ENCODE measurements at regions not wholly inside any gene's neighbourhood (a gene's known extent, or its start where the extent isn't known, plus 50 kb on each side); places are given as distances from the start of the nearest gene placed in this dataset.
A peak's percentile ranks its signal among the peaks of the same experiment; 100 is the strongest.

DNA sequence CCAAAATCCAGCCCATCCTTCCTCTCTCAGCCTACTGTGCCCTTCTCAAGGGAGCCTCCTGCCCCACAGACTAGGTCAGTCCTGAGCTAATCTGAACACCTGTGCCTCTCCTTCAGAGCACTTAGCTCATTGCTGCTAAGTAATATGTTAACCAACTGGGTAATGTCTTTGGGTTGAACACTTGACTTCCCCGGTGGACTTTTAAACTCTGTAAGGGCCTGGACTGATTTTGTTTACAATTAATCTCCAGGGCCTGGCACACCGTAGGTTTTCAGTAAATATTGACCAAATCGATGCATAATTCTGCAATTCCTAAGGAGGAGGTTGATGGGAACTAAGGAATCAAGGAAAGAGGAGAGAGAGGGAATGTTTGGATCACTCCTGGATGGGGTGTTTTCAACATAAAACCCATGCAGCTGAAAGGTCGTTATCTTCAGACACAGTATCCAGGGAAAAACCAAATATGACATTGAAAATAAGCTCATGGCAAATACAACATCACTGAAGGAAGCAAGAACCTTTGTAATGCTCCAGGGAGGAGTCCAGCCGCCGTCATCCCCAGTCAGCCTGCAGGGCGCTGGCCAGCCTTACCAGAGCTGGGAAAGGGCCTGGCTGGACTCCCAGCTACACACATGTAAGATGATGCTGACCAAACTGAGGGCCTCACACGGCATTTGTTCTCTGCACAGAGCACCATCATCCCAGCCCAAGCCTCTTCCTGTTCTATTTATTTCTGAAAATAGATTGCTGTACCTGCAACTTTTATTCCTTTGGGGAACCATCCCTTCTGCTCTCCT lies 166.3 kb downstream of the C5orf15 start:
- FAIRE-seq (no peak), DNase-seq (ENCODE audit: low spot score) (no peak)

DNA sequence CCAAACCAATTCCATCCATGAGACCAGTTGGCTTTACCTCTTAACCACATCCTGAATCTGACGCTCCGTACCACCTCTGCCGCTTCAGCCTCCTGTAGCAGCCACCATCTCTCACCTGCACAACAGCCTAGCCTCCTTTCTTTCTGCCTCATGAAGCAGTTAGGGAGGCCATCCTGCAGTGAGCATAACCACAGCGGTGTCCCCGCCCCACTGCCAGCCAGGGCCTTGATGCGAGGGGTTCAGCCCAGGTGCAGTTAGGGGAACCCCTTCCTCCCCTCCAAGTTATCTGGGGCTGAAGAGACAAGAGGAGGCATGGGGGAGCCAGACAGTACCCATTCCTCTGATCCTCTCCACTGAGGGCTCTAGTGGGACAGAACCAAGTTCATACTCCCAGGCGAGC lies 167.0 kb downstream of the C5orf15 start:
- DNase-seq (ENCODE audit: low spot score) (no peak), FAIRE-seq (no peak)

DNA sequence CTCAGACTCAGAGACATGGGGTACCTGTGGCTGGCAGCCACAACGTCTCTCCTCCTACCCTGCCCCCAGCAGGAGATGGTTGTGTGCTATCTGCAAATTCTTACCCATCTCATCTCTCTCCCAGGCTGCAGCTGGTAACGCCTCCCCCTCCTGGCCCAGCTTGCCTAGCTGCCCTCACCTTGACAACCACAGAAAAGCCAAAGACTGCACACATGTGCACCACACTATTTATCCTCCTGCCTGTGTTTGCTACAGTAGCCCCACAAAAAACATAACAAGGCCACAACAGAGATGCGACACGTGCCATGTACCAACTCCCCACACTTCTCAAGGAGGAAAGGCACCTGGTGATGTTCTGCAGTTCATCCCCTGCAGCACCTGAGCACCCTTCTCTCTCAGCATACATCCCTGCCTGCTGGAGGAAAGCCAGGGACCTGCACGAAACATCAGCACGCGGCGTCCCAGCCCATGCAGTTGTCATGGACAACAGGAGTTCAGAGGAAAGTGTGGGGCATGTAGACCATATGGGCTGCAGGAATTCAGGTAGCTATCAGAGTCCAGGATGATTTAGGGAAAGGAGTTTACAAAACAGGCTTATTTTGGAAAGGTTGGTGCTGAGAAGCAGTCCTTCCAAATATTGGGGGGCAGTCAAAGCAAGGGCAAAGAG lies 168.7 kb downstream of the C5orf15 start:
- FAIRE-seq, result peak; percentile 9
- DNase-seq (ENCODE audit: low spot score), result no peak

DNA sequence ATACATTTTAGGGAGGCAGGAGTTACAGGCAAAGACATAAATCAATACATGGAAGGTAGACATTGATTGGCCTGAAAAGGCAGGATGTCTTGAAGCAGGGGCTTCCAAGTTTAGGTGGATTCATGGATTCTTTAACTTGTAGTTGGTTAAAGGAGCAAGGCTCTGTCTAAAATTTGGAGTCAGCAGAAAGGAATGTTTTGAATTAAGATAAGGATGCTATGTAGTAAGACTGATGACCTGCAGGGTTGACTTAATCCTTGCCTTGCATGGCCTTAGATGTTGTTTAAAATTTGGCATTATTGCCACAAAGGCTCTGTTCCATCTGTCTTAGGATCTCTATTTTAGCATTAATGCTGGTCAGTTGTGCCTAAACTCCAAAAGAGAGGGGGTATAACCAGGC lies 171.3 kb downstream of the C5orf15 start:
- no peak for DNase-seq (ENCODE audit: low spot score)
- no peak for FAIRE-seq

DNA sequence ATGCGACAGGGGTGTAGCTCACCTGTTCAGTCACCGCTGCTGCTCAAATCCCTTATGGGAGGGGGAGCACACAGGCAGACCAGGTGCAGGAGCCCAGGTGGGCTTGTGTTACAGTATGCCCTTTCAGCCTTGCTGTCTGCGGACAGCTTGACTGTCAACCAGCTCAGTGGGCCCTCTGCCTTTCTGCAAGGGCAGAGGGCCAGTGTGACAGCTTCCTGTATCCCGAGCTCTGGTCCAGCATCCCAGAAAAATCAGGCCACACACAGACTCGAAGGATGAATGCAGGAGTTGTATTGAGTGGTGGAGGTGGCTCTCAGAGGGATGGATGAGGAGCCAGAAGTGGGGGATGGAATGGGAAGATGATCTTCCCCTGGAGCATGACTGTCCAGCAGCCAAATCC lies 172.2 kb downstream of the C5orf15 start:
- no peak for DNase-seq (ENCODE audit: low spot score)
- FAIRE-seq, result no peak

DNA sequence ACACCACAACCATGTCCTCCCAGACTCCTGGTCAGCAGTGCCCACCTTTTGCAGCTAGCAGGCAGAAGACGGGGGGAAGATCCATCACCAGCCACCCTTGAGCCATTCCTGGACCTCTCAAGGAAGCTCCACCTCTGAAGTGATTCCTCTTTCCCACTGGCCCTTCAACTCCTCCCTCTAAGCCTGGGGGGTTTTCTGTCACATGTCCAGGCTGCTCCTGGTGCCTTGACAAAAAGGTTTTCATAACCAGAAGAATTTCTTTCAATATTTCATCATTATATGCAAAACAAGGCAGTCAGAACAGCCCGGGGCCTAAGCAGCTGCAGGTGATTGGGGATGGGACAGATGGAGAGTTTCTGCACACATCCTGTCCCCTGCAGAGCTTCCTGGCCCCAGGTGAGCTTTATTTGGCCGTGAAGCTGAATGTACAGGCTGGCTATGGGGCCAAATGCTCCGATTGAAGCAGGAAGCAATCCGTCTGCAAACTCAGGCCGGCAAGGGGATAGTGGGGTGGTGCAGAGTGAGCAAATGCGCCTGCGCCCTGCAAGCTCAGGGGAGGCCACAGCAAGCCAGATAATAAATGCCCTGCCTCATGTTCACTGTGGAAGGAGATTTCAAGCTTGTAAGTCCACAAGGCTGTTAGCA lies 173.5 kb downstream of the C5orf15 start:
- FAIRE-seq, result no peak
- DNase-seq (ENCODE audit: low spot score), result no peak

DNA sequence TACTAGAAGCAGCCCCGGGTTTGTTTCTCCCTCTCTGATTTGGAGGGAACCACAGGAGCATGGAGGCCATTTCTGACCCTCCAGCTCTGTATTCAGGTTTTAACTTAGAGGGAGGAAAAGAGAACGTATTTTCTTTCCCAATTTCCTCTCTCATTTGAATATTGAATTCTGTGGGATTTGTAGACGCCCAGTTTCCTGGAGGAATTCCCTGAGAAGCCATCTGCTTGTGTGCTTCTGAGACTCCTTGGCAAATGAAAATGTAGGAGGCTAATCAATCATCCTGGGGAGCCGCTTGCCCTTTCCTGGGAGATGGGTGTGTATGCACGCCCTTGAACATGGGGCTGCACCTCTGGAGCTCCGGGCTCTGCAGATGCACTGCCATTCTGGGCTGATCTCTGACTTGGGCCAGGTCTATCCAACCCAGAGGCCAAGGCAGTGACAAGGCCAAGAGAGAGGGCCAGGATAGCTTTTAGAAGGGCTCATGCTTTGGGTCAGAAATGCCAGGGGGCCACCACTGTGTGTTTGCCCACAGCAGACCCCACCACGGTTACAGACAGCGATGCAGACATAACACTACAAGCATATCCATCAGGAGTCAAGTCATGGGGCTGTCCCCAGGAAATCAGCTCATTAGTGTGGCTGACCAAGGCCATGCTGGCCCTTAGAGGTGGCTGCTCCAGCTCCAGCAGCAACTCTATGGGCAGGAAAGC lies 174.5 kb downstream of the C5orf15 start:
- no peak for DNase-seq (ENCODE audit: low spot score)
- FAIRE-seq, result no peak

DNA sequence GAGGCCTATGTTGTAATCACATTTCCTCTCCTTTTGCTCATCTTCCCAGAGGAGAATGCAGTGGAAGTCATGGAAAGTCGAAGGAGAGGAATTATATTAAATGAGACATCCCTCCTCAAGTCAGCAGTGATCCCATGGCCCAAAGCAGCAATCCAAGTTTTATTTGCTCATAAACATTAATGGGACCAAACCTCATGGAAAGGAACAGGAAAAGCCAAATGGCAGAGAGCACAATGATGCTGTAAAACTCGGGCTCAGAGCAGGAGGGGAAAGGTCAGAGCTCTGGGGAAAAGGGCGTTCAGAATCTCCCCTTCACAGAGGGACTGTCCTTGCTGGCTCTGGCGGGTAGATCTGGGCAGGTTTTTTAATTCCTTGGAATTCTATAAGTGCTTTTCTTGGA lies 175.8 kb downstream of the C5orf15 start:
- FAIRE-seq, result no peak
- DNase-seq (ENCODE audit: low spot score), result no peak

DNA sequence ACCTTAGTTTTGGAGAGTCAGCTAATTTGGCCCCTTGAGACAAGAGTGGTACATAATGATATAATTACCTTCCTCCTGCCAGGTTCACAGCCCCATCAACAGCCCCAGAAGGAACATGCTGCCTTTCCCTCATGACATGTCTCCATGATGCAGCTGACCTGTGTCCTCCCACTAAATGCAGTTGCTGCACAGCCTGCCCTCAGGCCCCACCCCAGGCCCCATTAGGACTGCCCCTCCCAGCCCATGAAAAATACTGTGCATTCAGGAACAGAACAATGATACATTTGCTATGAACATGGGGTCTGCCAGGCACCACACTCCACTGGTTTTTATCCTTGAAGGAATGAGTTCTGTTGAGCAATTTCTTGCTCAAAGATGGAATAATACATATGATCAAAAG lies 176.4 kb downstream of the C5orf15 start:
- FAIRE-seq (no peak), DNase-seq (ENCODE audit: low spot score) (no peak)

DNA sequence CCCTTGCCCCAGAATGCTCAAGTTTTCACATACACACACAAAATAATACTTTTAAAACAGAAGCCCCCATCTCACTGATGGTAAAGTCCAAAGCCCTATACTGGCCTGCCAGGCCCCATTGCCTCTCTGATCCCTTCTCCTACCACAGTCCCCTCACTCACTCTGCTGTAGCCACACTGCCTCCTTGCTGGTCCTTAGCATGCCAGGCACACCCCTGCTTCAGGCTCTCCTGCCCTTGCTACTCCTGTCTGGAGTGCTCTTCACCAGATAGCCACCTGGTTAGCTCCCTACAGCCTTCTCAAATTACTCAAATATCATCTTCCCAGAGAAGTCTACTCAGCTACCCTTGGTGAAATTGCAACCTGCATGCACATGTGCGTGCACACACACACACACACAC lies 177.5 kb downstream of the C5orf15 start:
- DNase-seq (ENCODE audit: low spot score) (no peak), FAIRE-seq (no peak)

DNA sequence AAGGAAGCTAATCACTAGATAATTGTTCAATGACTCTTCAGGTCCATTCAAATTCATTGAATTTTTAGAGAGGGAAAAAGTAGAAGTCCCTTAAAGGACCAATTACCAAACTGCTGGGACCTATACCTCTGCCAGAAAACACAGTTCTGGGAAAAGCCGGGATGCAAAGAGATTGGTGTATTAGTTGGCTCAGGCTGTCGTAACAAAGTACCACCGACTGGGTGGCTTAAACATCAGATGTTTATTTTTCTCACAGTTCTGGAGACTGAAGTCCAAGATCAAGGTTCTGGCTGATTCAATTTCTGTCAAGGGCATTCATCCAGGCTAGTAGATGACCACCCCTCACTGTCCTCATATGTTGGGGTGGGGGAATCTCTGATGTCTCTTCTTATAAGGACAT lies 177.1 kb upstream of the FSTL4 start:
- no peak for FAIRE-seq
- no peak for DNase-seq (ENCODE audit: low spot score)

DNA sequence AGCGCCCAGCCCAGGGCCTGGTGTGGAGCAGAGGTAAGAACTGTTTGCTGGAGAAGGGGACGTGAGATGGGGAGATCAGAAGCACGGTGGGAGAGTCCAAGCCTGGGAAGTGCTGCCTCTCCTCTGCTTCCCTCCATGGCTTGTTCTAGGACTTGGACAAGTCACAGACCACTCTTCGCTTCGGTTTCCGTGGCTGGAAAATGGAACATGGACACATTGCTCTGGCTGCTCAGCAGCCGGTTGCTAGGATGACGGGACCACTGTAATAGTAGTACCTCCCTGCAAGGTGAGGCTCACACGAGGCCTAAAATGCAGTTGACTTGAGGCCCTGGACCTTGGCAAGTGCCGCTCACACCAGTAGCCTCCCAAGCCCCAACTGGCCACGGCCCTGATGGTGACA lies 175.8 kb upstream of the FSTL4 start:
- DNase-seq (ENCODE audit: low spot score), result no peak
- FAIRE-seq, result no peak

DNA sequence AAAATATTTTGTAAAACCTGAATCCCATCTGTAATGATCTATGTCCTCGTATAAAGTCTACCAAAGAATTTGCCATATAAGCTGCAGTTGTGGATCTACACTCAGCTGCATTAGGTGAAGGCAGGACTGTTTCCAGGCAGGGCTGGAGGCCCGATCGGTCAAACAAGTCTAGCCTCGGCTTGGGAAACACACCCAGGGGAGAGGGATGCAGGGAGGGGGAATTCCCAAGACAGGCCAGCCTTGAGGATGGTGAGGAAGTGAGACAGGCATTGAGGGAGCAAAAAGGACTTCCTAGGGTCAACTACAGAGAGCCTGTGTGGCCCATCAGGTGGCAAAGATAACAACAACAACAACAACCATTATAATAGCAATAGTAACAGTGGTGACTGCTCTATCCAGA lies 174.1 kb upstream of the FSTL4 start:
- FAIRE-seq (no peak), DNase-seq (ENCODE audit: low spot score) (no peak)

DNA sequence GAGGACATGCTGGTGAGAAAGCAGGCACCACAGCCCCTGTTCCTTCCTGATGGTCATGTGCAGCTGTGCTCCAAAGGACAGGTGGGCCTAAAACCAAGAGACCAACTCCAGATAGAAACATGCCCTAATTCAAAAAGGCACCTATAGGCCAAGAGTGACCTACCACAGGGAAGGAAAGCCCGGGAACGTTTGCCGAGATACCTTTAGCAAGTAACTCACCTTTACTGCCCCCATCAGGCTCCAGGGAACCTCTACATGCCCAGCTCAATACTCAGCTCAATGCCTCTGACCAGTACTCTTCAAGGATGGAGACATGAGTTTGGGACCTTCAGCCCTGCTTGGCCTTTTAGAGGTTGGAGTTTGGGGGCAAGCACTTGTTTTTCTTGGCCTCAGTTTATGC lies 172.8 kb upstream of the FSTL4 start:
- peak; percentile 9 for FAIRE-seq
- no peak for DNase-seq (ENCODE audit: low spot score)

DNA sequence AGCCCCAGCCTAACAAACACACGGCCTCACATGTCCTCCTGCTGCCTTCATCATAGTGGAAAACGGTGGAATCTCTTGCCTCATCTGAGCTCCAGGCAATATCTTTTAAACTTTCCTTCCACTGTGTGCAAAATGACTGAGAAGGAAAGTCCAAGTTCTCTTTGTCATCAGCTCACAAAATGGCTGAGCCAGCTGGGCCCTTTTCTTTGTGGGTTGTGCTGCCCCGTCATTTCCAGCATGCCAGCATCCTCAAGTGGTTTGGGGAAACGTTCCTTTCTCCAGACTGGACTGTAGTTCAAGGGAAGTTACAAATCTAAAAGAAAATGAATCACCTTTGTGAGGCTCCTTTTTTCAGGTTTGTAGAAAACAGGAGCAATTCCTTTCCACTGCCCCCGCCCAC lies 171.1 kb upstream of the FSTL4 start:
- no peak for DNase-seq (ENCODE audit: low spot score)
- FAIRE-seq, result no peak

DNA sequence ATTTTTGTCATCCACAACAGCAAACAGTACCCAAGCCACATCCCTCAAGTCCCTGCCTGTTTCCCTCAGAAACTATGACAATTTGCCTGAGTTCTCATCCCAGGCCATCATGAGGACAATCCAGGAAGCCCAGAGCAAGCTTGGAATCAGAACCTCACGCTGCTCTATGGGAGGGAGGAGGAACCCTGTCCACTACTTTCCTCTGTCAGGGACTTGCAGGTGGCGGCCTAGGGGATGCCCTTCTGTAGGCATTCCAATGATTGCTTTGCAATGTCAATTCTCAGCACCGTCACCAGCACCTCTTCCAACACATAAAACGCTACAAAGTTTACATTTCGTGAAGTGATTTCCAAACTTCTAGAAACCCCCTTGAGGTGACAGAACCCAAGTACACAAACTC lies 170.4 kb upstream of the FSTL4 start:
- FAIRE-seq (no peak), DNase-seq (ENCODE audit: low spot score) (no peak)

DNA sequence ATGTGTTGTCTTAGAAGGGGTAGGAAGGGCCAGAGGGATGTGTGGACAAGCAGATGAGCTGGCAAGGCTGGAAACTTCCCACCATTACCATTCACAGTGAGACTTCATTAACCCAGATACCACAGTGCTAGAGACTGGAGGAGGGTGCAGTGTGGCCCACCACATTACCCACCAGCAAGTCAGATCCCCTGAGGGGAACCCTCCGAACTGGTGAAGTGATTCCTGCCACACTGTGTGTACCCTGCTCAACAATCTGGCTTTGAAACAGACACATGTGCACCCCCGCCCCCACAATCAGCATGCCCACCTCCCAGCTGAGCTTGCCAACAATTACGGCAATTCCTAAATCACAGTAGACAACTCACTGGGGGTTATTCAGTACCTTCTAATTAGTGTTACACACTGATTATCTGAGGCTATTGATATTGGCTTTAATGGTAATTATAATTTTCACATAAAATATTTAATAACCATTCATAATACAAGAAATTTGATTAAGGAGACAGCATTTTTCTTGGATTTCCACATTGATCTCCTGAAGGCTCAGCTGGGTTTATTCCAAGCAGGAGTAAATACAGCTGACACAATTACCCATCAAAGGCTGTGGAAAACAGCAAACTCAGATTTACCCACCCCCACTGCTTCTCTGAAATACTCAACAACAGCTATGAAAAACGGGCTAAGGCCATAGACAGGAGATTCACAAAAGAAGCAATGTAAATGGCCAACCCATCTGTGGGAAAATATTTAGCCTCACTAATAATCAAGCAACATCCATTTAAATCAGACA lies 169.3 kb upstream of the FSTL4 start:
- FAIRE-seq (no peak), DNase-seq (ENCODE audit: low spot score) (no peak)

DNA sequence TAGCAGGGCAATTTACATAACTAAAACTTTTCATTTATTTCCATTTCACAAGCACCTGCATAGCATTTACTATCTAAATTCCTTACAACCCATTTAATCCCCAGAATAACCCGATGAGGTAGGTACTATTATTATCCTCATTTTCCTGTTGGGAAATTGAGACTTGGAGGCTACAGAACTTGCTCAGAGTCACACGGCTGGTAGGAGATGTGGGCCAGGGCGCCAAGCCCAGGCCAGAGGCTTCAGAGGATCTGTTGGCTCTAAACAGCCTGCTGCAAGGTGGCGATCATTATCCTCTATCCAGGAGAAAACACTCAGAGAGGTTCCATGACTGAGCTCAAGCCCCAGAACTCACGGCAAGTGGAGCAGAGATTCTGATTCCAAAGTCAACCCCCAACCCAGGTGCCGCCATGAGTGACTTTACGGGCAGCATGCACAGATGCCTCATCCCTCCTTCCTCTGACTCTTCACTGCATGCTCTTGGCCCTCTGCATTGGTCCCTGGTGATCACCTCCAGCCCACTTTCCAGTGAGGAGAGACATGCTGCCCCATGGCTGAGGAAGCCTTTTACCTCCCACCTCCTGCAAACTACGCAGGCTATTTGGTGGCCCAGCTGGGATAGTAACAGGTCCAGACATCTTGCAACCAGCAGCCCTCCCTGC lies 168.4 kb upstream of the FSTL4 start:
- DNase-seq (ENCODE audit: low spot score) (no peak), FAIRE-seq (no peak)

DNA sequence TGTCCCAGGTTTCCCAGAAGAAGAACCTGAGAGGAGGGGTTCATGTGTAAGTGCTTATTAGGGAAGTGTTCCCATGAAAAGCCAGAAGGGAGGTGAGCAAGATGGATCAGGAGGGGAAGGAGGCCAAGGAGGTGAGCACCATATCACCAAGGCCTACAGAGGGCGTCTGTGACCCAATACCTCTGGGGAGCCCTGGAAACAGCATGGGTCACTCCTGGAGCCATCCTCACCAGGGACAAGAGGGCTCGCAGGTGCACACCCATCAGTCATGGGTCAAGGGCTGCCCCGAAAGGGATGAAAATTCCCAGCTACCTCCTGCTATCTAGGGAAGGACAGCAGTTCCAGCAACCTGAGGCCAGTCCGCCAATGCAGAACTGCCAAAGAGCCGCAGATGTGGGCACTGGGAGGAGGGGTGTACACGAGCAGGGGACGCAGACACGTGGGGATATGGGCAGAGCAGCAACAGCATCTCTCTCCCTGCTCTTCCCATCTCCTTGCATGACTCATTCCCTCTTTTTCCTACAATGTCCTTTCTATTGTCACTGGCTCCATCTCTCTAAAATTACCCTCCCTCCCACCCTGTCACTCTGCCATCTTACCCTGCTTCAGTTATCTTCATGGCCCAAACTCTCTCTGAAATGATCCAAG lies 167.6 kb upstream of the FSTL4 start:
- no peak for FAIRE-seq
- DNase-seq (ENCODE audit: low spot score), result no peak

DNA sequence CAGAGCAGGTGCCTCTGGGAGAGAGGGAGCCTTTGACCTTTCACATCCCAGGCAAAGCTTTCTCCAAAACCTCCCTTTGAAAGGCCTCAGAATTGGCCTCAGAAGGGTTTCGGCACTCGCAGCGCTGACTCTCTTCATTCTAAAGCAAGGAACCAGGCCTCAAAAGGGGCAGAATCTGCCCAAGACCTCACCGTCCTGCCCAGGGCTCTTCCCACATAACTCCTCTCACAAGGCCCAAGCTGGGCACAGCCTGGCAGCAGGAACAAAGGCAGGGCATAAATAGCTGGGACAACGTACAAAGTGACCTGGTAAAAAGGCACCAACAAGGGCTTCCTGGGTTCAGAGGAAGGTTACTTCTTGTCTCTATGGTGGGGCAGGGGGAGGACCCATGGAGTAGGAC lies 166.3 kb upstream of the FSTL4 start:
- FAIRE-seq (no peak), DNase-seq (ENCODE audit: low spot score) (no peak)

Data from urothelium cell line (cell line).